ENCODE measurements at regions not wholly inside any gene's neighbourhood (a gene's known extent, or its start where the extent isn't known, plus 50 kb on each side); places are given as distances from the start of the nearest gene placed in this dataset.

DNA sequence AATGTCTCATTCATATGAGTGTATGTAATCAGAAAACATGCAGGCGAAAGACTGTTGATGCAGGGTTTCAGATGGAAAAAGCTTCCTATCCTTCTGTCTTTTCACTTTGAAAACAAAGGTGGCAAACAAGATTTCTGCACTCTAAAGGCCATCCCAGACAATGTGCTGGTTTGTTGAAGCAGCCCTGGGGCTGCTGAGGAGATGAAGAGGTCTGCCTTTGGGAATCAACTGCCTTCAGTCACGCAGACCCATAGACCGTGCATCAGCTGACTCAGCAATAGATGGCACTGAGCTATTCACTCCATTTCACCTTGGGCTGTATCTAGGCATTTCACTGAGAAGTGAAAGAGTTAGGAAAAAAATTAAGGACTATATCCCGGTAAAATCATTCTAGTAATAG is 60.5 kb upstream of the C5orf46 start:
- no peak for DNase-seq (ENCODE audit: low spot score)
- in situ Hi-C loops (cut with HindIII; ENCODE audit: low sequenced_read_pairs), result no loop called here

DNA sequence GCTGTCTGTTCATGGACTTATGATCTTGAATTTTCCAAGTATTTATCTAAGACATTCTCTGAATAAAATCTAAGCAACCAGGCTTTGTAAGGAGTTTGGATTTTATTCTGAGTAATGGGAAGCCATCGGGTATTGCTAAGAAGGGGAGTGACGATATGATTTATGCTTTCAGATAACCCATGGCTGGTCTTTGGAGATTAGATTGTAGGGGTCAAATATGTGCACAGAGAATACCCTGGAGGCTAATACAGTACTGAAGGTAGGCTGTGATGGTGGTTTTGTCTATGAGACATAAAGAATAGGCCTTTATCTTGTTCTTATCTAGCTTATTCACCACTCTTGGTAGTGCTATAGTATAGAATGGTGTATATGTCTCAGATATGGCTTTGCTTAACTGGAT is 60.0 kb upstream of the C5orf46 start:
- in situ Hi-C loops (cut with HindIII; ENCODE audit: low sequenced_read_pairs), result no loop called here
- no peak for DNase-seq (ENCODE audit: low spot score)

DNA sequence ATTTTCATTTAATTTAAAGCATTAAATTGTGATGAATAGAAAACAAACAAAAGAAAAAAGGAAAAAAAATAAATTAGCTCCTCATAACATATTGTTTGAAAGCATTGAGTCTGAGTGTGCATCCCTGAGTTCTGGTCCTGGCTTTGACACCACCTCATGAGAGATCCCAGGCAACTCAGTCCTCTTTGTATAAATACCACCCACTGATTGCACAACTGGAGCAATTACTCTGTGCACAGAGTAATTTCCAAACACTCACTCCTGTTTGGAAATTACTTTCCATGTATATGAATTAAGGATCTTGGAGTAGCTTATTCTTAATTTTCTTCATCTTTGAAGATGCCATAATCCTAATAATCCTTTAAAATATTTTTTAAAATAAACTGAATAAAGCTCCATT is 59.4 kb upstream of the C5orf46 start:
- DNase-seq (ENCODE audit: low spot score), result no peak
- in situ Hi-C loops (cut with HindIII; ENCODE audit: low sequenced_read_pairs), result no loop called here

DNA sequence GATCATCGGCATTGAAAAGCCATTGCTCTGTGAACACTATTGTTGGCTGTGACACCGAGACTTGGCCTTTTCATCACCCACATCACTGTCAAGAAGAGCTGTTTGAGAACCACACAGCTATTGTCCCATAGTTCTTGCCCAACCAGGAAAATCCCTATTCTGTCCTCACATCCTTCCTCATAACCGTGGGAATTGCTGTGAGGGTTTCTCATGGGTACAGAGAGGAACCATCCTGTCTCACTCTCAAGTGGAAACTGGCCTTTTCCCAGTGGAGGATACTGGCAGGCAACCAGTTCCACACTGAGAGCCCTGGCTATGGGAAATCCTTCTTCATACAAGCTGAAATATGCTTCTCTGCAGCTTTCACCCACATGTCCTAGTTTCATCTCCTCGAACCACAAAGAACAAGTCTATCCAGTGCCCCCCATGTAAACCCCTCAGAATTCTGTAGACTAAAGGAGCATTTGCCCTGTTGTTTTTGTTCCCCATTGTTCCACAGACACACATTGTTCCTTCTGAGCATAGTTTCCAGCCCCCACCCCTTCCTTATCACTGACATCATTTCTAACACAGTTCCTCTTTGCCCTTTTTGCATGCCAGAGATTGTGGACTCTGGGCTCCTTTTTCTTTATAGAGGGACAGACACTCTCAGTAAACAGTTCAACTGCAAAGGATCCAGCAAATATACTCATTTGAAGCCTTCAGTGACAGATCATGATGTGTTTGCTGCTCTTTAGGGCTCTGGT is 57.8 kb upstream of the C5orf46 start:
- in situ Hi-C loops (cut with HindIII; ENCODE audit: low sequenced_read_pairs), result no loop called here
- no peak for DNase-seq (ENCODE audit: low spot score)

DNA sequence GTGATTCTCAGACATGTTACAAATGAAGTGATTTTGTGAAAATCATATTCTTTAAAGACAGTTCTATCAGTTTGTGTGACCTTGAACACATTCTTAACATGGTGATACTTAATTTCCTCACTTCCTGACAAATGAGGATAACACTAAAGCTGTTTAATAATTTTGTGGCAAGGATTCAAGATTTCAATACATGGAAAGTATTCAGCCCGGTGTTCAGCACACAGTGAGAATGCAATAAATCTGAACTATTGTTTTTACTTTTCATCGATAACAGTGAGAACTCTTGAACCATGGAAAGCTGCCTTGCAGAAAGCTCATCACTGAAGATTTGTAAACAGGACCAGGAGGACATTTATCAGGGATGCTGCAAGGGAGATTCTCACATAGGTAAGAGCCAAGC is 57.1 kb upstream of the C5orf46 start:
- in situ Hi-C loops (cut with HindIII; ENCODE audit: low sequenced_read_pairs), result no loop called here
- DNase-seq (ENCODE audit: low spot score), result no peak

DNA sequence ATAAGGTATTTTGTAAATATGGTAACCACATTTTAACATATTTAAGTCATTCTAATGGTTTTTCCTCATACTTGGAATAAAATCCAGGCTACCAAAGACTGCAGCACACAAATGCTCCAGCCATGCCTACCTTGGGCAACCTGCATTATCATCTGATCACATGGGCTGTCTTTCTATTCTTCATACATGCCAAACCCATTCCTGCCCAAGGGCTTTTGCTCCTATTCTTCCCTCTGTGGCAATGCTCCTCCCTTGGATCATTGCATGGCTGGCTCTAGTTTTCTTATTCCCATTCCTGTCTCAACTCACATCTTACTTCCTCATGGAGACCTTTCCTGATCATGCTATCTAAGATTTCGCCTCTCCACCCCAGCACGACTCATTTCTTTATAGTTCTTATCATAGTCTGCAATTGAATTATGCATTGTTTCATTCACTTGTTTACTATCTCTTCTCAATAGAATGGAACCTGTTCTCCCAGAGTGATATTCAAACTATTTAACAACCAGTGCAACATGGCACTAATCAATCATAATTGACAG is 54.9 kb upstream of the C5orf46 start:
- in situ Hi-C loops (cut with HindIII; ENCODE audit: low sequenced_read_pairs), result no loop called here
- DNase-seq (ENCODE audit: low spot score), result no peak

DNA sequence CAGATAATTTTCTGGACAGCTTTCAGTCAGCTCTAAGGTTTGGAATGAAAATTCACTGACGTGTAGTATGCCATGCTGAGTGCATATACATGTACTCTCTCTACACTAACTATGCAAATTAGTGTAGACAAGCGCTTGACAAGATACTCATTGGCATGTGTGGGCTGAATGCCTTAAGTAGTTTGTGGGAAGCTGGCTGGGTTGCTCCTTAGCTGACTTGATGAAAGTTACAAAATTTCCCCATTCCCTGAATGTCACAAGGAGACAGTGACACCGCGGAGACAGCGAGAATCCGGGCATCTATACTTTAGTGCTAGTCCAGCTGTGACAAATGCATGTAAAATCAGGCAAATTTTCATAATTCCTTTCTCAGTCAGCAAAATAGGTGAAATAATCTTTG is 51.6 kb upstream of the C5orf46 start:
- no peak for DNase-seq (ENCODE audit: low spot score)
- in situ Hi-C loops (cut with HindIII; ENCODE audit: low sequenced_read_pairs), result no loop called here

DNA sequence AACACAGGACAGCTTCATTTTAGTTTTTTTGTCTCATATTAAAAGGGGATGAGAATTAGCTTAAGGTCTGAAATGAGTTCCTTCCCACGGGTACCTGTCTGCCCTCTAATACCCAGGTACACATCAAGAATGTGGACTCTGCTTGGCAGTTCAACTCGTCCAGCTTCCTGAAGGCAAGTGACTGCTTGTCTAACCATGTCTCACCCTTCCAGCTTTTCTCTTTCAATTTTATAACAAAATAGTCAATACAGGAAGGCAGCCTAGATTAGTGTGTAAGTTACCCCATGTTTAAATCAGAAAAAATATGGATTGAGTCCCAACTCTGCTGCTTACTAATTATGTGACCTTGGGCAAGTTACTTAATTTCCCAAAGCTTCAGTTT is 50.5 kb upstream of the C5orf46 start:
- in situ Hi-C loops (cut with HindIII; ENCODE audit: low sequenced_read_pairs), result no loop called here
- no peak for DNase-seq (ENCODE audit: low spot score)

DNA sequence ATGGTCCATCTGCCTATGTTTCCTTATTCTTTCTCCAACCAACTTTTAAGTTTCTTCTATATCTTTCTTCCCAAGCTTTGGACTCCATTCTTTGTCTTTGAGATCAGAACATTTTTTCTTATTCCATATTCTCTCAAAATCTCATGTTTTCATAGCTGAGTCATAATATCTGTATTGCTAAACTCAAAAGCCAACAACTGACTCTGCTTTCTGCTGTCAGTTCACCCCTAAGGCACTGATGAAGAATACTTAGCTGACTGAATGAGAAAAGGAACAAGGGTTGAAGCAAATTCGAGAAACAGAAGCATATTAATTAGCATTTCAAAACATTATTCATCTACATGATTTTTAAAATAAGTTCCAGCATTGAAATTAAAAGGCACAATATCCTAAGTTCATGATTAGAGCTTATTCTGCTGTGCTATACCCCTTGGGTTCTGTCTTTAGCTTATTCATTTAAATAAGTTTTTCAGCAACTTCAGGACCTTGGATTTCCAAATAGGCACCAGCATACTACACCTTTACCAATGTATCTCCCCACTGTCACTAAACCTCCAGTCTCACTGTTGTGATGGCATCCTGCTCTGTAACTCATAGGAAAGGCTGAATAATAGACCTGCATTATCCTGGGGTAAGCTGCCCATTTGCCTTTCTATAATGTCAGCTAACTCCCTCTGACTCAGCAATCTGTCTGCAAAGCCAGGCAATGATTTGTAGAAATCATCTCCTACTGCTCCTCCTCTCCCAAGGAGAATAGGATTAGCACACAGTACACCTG is 49.9 kb upstream of the C5orf46 start:
- in situ Hi-C loops (cut with HindIII; ENCODE audit: low sequenced_read_pairs), result no loop called here
- DNase-seq (ENCODE audit: low spot score), result no peak

Measured in G401 (cell line).